ENCODE measurements at regions not wholly inside any gene's neighbourhood (a gene's known extent, or its start where the extent isn't known, plus 50 kb on each side); places are given as distances from the start of the nearest gene placed in this dataset.

- TF ChIP-seq CTCF (IDR thresholded peaks at IDR 0.05; ENCODE audit: low read length): no peak
- TF ChIP-seq EZH2 (optimal IDR thresholded peaks at IDR 0.05; ENCODE audit: low read depth, low read length): no peak
- no peak for TF ChIP-seq EZH2phosphoT487 (IDR thresholded peaks at IDR 0.05; ENCODE audit: low read length)
These were observed 81.4 kb downstream of the CHRM3 start for GRCh38 chr1:239467730-239468129.
